Posterior cingulate gyrus (tissue), 11 donors: ENCODE measurements at regions not wholly inside any gene's neighbourhood (a gene's known extent, or its start where the extent isn't known, plus 50 kb on each side); places are given as distances from the start of the nearest gene placed in this dataset.

Experiments used
- DNase-seq, 10 donors: peaks; one replicate each; pipeline versions ENCODE4 v3.0.0 to v3.0.0-alpha.2; 2020 to 2021; ENCODE audit warnings: mixed read lengths in 3 of 10
- intact Hi-C: fragments of 100-400 bp; cut with DNase I; formaldehyde crosslinking; loops from one replicate; pipeline ENCODE4 v1.15.1; 2023

DNA sequence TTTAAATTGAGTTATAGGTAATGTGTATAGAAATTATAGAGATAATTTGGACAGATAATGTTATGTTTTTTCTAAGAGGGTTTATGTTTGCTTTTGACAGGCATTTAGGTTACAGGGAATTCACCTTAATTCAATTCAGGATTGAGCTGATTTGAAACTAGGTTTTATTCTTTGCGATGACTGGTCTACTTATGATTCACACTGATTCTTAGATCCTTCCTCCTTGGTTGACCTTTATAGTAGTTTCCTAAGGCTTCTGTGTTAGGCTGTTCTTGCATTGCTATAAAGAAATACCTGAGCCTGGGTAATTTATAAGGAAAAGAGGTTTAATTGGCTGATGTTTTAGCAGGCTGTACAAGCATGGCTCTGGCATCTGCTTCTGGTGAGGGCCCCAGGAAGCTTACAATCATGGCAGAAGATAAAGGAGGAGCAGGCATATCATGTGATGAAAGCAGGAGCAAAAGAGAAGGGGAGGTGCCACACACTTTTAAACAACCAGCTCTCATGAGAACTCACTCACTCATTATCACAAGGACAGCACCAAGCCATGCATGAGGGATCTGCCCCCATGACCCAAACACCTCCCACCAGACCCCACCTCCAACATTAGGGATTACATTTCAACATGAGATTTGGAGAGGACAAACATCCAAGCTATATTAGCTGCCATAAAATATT lies 155.0 kb upstream of the SFRP2 start:
- no peak for DNase-seq
- intact Hi-C loops, result no loop called here

DNA sequence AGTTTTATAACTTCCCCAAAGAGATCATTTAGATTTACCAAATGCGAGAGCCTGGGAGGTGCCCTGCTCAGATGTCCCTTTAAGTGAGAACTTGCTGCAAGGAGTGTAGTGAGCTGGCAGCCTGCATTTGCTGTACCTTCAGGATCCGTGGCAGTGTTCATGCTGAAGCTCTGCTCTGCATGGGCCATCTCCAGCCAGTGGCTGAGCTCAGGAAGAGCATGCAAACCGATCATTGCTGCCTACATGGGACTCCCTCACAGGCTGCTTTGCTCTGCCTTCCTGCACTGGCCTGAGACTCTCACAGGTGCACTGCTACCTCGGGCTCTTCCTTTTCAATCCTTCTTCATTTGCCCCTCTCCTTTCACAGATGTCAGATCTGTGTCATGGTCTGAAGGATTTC lies 152.0 kb upstream of the SFRP2 start:
- DNase-seq, result peak in 2 of 10 donors; percentile 76 to 77
- intact Hi-C loops, result no loop called here

GRCh38 chr4:153939570-153939969 lies 150.7 kb upstream of the SFRP2 start:
- intact Hi-C loops, result no loop called here
- no peak for DNase-seq

GRCh38 chr4:153938994-153939393 lies 150.1 kb upstream of the SFRP2 start:
- intact Hi-C loops, result no loop called here
- no peak for DNase-seq

DNA sequence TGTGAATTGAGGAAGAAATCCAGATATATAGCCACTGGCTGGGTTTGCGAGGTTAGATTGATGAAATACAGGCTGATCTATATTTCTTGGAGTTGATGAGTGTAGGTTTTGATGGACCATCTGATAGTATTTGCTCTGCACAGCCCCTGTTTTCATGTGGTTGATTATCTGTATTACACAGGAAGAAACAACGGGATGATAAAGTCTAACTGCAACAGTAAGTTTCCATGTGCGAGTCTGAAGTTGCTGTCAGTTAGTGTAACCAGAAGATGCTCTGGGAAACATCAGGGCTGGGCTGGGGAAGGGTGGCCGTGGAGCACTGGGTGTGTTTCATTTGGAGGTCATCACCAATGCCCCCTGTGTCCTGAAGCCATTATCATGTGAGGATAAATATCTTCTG lies 148.4 kb upstream of the SFRP2 start:
- no peak for DNase-seq
- intact Hi-C loops, result no loop called here

DNA sequence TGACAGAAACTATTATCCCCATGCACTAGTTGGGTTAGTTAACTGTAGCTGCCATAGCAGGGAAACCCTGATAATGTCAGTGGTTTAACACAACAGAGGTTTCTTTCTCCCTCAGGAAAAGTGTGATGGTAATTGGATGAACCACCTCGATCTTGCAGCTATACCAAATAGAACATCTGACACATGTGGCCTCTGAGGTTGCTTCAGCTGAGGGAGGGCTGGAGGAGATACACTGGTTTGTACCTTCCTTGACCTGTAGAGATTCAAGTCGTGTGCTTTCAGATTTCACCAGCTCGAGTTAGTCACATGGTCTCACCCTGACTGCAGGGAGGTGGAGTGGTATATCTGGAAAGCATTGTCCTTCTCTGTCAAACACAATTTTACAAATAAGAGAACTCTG lies 147.2 kb upstream of the SFRP2 start:
- DNase-seq, result no peak
- intact Hi-C loops, result no loop called here

DNA sequence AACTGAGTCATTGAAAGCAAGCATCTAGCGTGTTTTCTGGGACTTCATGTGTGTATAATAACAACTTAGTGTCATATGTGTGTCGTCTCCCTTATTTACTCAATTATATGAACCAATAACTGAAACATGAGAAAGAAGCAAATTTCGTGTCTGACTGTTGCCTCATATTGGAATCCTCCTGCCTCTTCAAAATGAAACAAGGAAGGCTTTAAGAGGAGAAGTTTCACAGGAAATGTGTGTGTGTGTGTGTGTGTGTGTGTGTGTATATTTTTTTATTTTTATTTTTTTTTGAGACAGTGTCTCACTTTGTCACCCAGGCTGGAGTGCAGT lies 145.8 kb upstream of the SFRP2 start:
- intact Hi-C loops, result no loop called here
- DNase-seq, result no peak

DNA sequence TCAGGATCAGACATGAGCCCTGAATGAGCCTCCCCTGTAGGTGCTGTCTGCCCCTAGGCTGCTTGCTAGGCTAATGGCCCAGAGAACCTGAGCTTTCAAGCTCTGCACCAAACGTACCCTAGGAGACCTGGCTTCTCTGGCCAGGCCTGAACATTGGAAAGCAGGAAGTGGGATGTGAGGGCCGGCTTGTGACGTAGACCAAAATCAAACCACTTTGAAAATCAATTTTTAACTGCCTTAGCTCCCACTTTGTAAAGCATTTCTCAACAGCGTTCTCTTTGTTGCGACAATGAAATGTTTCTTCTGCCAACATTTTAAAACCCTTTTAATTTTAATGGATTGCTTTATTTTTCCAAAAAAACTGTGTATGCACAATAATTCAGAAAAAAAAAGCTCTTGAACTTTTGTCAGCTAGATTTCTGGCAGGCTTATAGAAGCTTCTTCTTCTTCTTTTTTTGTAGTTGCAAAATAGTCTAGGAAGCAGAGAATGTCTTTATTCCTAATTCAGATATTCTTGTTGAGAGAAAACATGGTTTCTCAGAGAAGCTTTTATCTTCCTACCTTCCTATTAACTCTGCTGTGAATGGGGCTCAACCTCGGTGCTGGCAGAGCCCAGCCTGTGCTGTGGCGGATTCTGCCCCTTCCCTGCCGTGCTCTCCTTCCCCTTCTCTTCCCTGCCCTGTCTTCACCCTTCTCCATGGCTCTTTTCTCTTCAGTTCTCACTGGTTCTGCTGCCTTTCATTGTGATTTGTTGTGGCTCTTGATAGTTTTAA lies 145.2 kb upstream of the SFRP2 start:
- intact Hi-C loops, result no loop called here
- peak in 1 of 10 donors; percentile 62 for DNase-seq

DNA sequence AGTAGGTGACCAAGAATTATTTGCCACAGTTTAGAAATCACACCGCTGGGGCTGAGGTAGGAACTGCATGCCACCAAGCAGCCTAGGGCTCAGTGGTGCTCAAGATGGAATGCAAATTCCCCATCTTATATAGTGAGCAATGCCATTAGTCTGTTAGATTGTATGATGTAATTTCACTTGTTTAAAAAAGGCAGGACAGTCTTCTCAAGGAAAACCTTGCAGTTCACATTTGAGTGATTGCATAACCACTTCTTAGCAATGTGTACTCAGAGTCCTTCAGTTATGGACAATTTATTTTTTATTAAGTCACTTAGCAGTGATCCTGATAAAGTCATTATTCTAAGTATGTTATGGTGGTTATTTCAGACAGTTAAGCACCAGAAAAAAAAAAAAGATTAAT lies 142.9 kb upstream of the SFRP2 start:
- no peak for DNase-seq
- intact Hi-C loops, result no loop called here

- intact Hi-C loops, result no loop called here
- DNase-seq, result no peak
Measured at GRCh38 chr4:153929675-153930074, 140.8 kb upstream of the SFRP2 start.

DNA sequence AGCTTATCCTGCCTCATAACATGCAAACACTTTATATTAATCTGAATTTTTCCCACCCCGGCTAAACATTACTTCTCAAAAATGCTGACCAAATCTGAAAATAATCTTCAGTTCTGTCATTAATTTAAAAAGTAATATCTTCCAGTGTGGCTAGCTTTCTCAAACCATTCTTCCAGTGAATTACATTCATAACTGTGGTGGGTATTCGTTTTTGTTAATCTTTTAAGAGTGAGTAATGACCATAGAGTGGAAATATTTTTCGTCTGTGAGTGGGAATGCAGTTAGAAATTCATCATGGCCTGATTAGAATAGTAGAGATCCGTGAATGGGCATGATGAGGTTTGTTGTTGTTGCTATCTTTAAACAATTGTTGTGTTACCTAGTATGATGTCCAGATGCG lies 138.6 kb upstream of the SFRP2 start:
- DNase-seq, result no peak
- intact Hi-C loops, result no loop called here

GRCh38 chr4:153922148-153922547 lies 133.3 kb upstream of the SFRP2 start:
- DNase-seq, result no peak
- intact Hi-C loops, result no loop called here

DNA sequence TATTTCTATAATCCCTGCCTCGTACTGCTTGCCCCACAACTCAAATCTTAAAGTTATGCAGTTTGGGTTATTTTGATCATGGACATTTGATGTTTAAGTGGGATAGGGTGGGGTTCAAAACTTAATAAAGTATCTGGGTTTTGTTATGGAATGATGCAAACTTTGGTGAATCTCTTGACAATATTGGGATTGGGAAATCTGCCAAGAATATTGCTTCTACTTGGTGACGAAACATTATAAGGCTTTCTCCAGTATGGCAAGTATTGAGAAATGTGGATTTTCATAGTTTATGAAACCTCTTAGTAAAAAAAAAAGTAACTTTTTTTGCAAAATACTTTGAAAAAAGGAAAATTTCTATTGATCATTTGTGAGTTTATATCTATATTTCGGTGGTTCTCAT lies 130.8 kb upstream of the SFRP2 start:
- no peak for DNase-seq

GRCh38 chr4:153916273-153916755 lies 127.4 kb upstream of the SFRP2 start:
- no peak for DNase-seq
- intact Hi-C loops, result no loop called here

More for the DNA sequence above, 130.8 kb upstream of the SFRP2 start:
- intact Hi-C loops, result no loop called here

GRCh38 chr4:153912301-153912700 lies 123.4 kb upstream of the SFRP2 start:
- intact Hi-C loops, result no loop called here
- no peak for DNase-seq

GRCh38 chr4:153909672-153910071 lies 120.8 kb upstream of the SFRP2 start:
- no peak for DNase-seq
- intact Hi-C loops, result no loop called here

GRCh38 chr4:153906231-153906630 lies 117.3 kb upstream of the SFRP2 start:
- DNase-seq, result peak in 1 of 10 donors; percentile 39
- intact Hi-C loops, result no loop called here

GRCh38 chr4:153905231-153905630 lies 116.3 kb upstream of the SFRP2 start:
- intact Hi-C loops, result no loop called here
- DNase-seq, result peak in 5 of 10 donors; percentile 24 to 86 (median 66)

GRCh38 chr4:153904011-153904410 lies 115.1 kb upstream of the SFRP2 start:
- no peak for DNase-seq
- intact Hi-C loops, result no loop called here

DNA sequence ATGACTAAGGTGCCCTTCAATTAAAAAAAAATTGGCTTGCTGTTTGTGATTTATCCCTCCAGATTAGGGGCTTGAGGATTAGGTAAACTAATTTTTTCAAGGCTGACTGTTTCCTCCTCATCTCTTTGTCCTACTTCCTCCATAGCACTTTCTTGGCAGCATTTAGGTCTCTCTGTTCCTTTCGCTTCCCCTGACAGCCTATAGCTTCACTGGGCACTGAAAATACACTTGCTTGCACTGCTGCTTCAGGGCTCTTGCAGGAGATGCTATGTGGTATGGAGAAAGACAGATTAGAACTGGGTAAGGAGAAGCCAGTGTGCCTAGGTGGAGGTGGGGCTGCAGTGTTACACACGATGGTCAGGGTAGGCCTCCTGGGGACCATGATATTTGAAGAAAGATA lies 112.3 kb upstream of the SFRP2 start:
- no peak for DNase-seq
- intact Hi-C loops, result no loop called here

DNA sequence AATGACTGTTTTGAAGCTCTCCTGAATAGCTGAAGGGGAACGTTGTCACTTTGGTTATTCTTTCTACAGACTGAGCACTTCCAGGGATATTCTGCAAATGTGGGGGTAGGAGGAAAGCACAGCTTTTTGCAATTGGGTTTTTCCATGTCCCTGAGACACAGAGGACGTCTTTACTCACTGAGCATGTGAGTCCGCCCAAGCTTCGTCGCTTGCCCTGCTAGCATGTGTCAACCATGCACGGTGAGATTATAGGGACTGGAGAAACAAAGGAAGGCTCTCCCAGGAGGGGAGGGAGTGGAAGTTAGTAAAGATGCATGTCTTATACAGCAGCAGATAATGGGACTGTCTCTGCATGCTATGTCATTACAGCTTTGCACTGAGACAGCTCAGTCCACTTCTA lies 111.5 kb upstream of the SFRP2 start:
- intact Hi-C loops, result no loop called here
- peak in 2 of 10 donors; percentile 62 to 71 for DNase-seq

DNA sequence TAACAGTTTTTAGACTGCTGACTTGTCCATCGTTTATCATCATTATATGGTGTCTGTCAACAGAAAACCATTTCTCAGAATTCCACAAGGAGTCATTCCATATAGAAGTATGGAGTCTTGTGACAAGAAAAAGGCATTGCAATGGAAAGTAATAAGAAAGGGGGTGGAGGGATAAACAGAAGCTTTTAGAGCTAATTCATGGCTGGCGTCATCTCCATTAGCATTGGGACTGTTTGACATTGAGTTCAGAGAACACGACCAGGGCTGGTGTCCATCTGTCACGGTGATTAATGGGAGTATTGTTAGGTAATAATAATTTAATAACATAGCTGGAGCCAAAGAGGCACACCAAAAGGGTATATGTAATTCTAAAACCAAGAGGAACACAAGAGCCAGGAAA lies 101.9 kb upstream of the SFRP2 start:
- DNase-seq, result no peak
- intact Hi-C loops, result no loop called here
